K562 (cell line): ENCODE measurements at regions not wholly inside any gene's neighbourhood (a gene's known extent, or its start where the extent isn't known, plus 50 kb on each side); places are given as distances from the start of the nearest gene placed in this dataset.

Experiments
- ATAC-seq: fragments of 200-7000 bp; cut with Tn5 transposase; 3 replicates; pipeline ENCODE4 v1.9.1; 2020; ENCODE audit warnings: moderate library complexity
- BruUV-seq: library from RNA; stranded (reverse); fragments of 400-500 nt; replicated peaks from 2 replicates; lab custom pipeline; 2021; lab: Mats Ljungman, UMichigan
- CTCF ChIA-PET: fragments of 300-600 bp; formaldehyde crosslinking; extraction: SDS; loops from one replicate; lab custom pipeline; 2021; ENCODE audit warnings: low intra/inter-chr PET ratio; lab: Yijun Ruan, JAX
- POLR2A ChIA-PET: fragments of 300-600, 350-650 bp; sonication (Branson Sonifier 250); formaldehyde crosslinking; extraction: SDS; loops from one replicate; lab custom pipeline; 2021; ENCODE audit warnings: antibody characterized with exemption, inconsistent platforms; lab: Yijun Ruan, JAX
- DNase-seq, 4 experiments: peaks; one replicate each; pipeline versions ENCODE4 v3.0.0 to v3.0.0-alpha.2; 2011 to 2018; ENCODE audit warnings: low spot score in 3 of 4, mixed read lengths in 3 of 4; ENCODE audit errors: extremely low read depth in 1 of 4
- FAIRE-seq: peaks from 2 replicates; lab custom pipeline; 2011; peaks lifted over from hg19 to GRCh38; lab: Jason Lieb, UNC
- H2AFZ ChIP-seq: 2 replicates; pipeline ENCODE4 v1.6.0; 2011; ENCODE audit warnings: low read depth, low read length, control low read depth, inconsistent platforms
- H3K27ac ChIP-seq: fragments of 200-600 bp; 3 replicates; pipeline ENCODE4 v1.8.0; 2011; ENCODE audit warnings: low read depth, mild to moderate bottlenecking, control low read depth, inconsistent platforms, low read length, moderate library complexity, mixed read lengths; ENCODE audit errors: extremely low read depth
- H3K27me3 ChIP-seq, 2 experiments: fragments of 300-600 bp in 1 of 2; 2 replicates in 1 of 2; 3 replicates in 1 of 2; pipeline versions ENCODE4 v1.6.0 to v1.8.0; 2011; ENCODE audit warnings: inconsistent platforms in 2 of 2, low read length in 2 of 2, mild to moderate bottlenecking in 1 of 2, mixed read lengths in 1 of 2, moderate library complexity in 1 of 2; ENCODE audit not compliant: control insufficient read depth in 2 of 2, insufficient read depth in 2 of 2
- H3K36me3 ChIP-seq: fragments of 300-600 bp; 3 replicates; pipeline ENCODE4 v1.8.0; 2011; ENCODE audit warnings: mild to moderate bottlenecking, low read length, inconsistent platforms; ENCODE audit not compliant: control insufficient read depth, insufficient read depth
- H3K4me1 ChIP-seq, 2 experiments: fragments of 200-600 bp in 1 of 2; replicated peaks in 1 of 2; 2 replicates in 1 of 2; 3 replicates in 1 of 2; pipeline versions ENCODE4 v1.5.1 to v1.8.0; 2011; ENCODE audit warnings: inconsistent platforms in 2 of 2, low read length in 2 of 2, mild to moderate bottlenecking in 1 of 2, mixed read lengths in 1 of 2, moderate library complexity in 1 of 2; ENCODE audit not compliant: control insufficient read depth in 2 of 2, insufficient read depth in 2 of 2
- H3K4me2 ChIP-seq: 2 replicates; pipeline ENCODE4 v1.6.1; 2011; ENCODE audit warnings: low read length, control low read depth, inconsistent platforms, mixed read lengths; ENCODE audit not compliant: insufficient read depth
- H3K4me3 ChIP-seq: fragments of 200-600 bp; sonication (generic), shearing (Covaris generic); 2 replicates; pipeline ENCODE4 v1.5.1; 2016; ENCODE audit warnings: control low read depth, inconsistent platforms
- H3K79me2 ChIP-seq: fragments of 200-600 bp; 3 replicates; pipeline ENCODE4 v1.8.0; 2011; ENCODE audit warnings: low read length, inconsistent platforms; ENCODE audit not compliant: control insufficient read depth, insufficient read depth
- H3K9ac ChIP-seq, 2 experiments: 2 replicates each; pipeline versions ENCODE4 v1.6.0 to v1.6.1; 2011; ENCODE audit warnings: low read depth in 2 of 2, low read length in 2 of 2, control low read depth in 1 of 2, inconsistent platforms in 1 of 2, mild to moderate bottlenecking in 1 of 2, mixed read lengths in 1 of 2; ENCODE audit not compliant: insufficient read depth in 1 of 2
- H3K9me1 ChIP-seq: one replicate; pipeline ENCODE4 v1.6.0; 2011; ENCODE audit warnings: inconsistent platforms, mild to moderate bottlenecking, low read length, moderate library complexity; ENCODE audit not compliant: control insufficient read depth, insufficient read depth
- H3K9me3 ChIP-seq: replicated peaks from 2 replicates; pipeline ENCODE4 v1.5.1; 2011; ENCODE audit warnings: low read depth, low read length, inconsistent platforms; ENCODE audit not compliant: control insufficient read depth, insufficient read depth
- H4K20me1 ChIP-seq: replicated peaks from 2 replicates; pipeline ENCODE4 v1.6.1; 2011; ENCODE audit warnings: low read length, inconsistent platforms, mixed read lengths; ENCODE audit not compliant: control insufficient read depth, insufficient read depth
- CC2D1A ChIP-seq: fragments of 450-650 bp; IDR thresholded peaks from 2 replicates; pipeline ENCODE4 v1.6.1; 2017; ENCODE audit warnings: mild to moderate bottlenecking
- CEBPB ChIP-seq: fragments of 450-650 bp; IDR thresholded peaks from 2 replicates; pipeline ENCODE4 v1.6.1; 2016; ENCODE audit warnings: missing genetic modification characterization, missing compliant biosample characterization
- CEBPG ChIP-seq, 3 experiments: fragments of 200-800 bp in 1 of 3; sonication (Bioruptor generic) in 1 of 3; sonication (generic) in 1 of 3; formaldehyde crosslinking in 1 of 3; IDR thresholded peaks in 2 of 3; conservative IDR thresholded peaks in 1 of 3; 2 replicates each; pipeline versions ENCODE4 v1.6.1 to v1.8.0; 2016 to 2022; ENCODE audit warnings: missing compliant biosample characterization in 2 of 3, missing genetic modification characterization in 2 of 3, mild to moderate bottlenecking in 1 of 3, missing genetic modification reagents in 1 of 3
- GABPB2 ChIP-seq: fragments of 250-450 bp; sonication (Bioruptor Pico); conservative IDR thresholded peaks from 2 replicates; pipeline ENCODE4 v1.5.1; 2021; ENCODE audit warnings: mild to moderate bottlenecking
- KLF16 ChIP-seq: IDR thresholded peaks from 2 replicates; pipeline ENCODE4 v1.6.1; 2016; ENCODE audit warnings: antibody characterized with exemption
- NCOA1 ChIP-seq: fragments of 450-650 bp; IDR thresholded peaks from 2 replicates; pipeline ENCODE4 v1.6.1; 2016; ENCODE audit warnings: low read depth
- PTBP1 ChIP-seq: fragments of 200-400 bp; formaldehyde crosslinking; IDR thresholded peaks from 2 replicates; pipeline ENCODE4 v1.6.1; 2017; ENCODE audit warnings: low read depth, low read length
- TAF9B ChIP-seq: fragments of 450-650 bp; IDR thresholded peaks from 2 replicates; pipeline ENCODE4 v1.6.1; 2018; ENCODE audit warnings: mild to moderate bottlenecking; ENCODE audit not compliant: partially characterized antibody
- TCF7 ChIP-seq: sonication (generic); IDR thresholded peaks from 2 replicates; pipeline ENCODE4 v1.6.1; 2016; ENCODE audit warnings: antibody characterized with exemption, borderline replicate concordance
- ZNF551 ChIP-seq: fragments of 250-450 bp; sonication (Bioruptor Pico); IDR thresholded peaks from 2 replicates; pipeline ENCODE4 v1.5.0; 2021; ENCODE audit warnings: mild to moderate bottlenecking, moderate library complexity
- ZNF586 ChIP-seq: fragments of 450-650 bp; formaldehyde crosslinking; conservative IDR thresholded peaks from 2 replicates; pipeline ENCODE4 v1.4.0; 2020; ENCODE audit warnings: mild to moderate bottlenecking, moderate library complexity
- WGBS: fragments of 100-300 bp; shearing (Covaris generic); methylation state at CpG from one replicate; pipeline ENCODE4 v1.1.6; 2016; ENCODE audit warnings: low coverage, mixed read lengths; ENCODE audit not compliant: insufficient coverage; ENCODE audit errors: missing lambda C conversion rate; 5-methylcytosine and 5-hydroxymethylcytosine counted together
- in situ Hi-C: fragments of 300-500 bp; cut with MboI; formaldehyde crosslinking; loops from 4 replicates; pipeline ENCODE4 v1.15.0; 2018; ENCODE audit warnings: inconsistent platforms, mixed read lengths
- intact Hi-C: fragments of 100-400 bp; cut with micrococcal nuclease; formaldehyde crosslinking; loops from 2 replicates; pipeline ENCODE4 v1.14.2; 2022
- TF ChIP-seq, protein P1 (sequence below): sonication (generic); formaldehyde crosslinking; IDR thresholded peaks from 2 replicates; pipeline ENCODE4 v1.8.0; 2022; ENCODE audit warnings: missing genetic modification reagents, mild to moderate bottlenecking, moderate library complexity, borderline replicate concordance
- TF ChIP-seq, protein P2 (sequence below), 3 experiments: IDR thresholded peaks in 2 of 3; conservative IDR thresholded peaks in 1 of 3; 2 replicates each; pipeline ENCODE4 v1.5.1; 2011 to 2012; ENCODE audit warnings: low read length in 3 of 3, mild to moderate bottlenecking in 3 of 3, control low read depth in 2 of 3, improper control_type of control experiment in 1 of 3, inconsistent platforms in 1 of 3, low read depth in 1 of 3, mixed read lengths in 1 of 3, moderate library complexity in 1 of 3; ENCODE audit not compliant: insufficient read depth in 2 of 3

DNA sequence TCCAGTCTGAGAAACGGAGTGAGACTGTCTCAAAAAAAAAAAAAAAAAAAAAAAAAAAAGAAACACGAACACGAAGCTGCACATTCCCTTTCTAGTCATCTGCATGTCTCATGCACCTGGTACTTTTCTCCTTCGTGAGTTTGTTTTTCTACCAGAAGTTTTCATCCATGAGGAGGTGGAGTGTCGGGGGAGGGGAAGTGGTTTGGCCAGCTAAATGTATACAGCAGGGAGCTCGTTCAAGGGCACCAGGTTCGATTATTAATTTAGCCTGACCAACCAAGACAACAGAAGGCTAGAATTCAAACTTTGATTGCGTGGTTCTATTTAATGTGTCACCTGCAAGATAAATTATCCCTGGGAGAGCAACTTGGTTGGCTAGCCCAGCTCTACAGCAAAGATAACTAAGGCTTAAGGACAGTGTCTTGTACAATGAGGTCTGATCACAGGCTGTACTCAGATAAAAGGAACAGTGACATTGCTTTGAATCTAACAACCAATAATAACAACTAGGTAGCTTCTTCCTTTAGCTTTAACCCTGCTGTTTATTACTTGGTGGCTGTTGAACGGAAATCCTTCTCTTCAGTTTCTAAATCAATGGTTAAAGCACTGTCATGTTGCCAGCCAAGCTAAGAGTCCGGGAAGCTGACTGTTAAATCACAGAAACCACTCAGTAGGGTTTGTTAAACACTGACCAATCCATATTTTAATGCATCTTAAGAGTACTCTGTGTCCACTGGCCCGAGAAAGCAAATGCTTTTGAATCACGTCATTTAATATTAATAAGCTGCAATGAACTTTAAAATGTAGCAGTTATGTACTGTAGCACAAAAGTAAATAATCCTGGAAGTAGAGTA, 98.4 kb upstream of the STARD13 start:
- H3K9me1 ChIP-seq, result no peaks in the 10 kb centered on the region
- H3K9ac ChIP-seq, result no peak overlapping the region
- H3K79me2 ChIP-seq, result no peaks in the 10 kb centered on the region
- H2AFZ ChIP-seq, result no peak overlapping the region
- ATAC-seq (no peak), DNase-seq (no peak), FAIRE-seq (no peak)
- no peak overlapping the region for H3K4me3 ChIP-seq
- H3K4me2 ChIP-seq, result no peak overlapping the region
- BruUV-seq, result no TSS peak
- intact Hi-C loops (no loop called here), in situ Hi-C loops (no loop called here)
- no peaks in the 10 kb centered on the region for H3K9me3 ChIP-seq
- no peaks in the 10 kb centered on the region; a peak in 1 of 5 replicates for H3K27me3 ChIP-seq
- 0% methylated on average over 9 of the region's 12 CpGs for WGBS
- ChIA-PET POLR2A (interaction anchor here (0.7 kb wide), 1 partner anchor 166 kb away, joined by 3 read pairs; no protein-coding TSS in a partner anchor), CTCF (no interaction called here)
- no peak overlapping the region for H3K27ac ChIP-seq
- no peaks in the 10 kb centered on the region for H4K20me1 ChIP-seq
- no peaks in the 10 kb centered on the region for H3K4me1 ChIP-seq
- no peaks in the 10 kb centered on the region for H3K36me3 ChIP-seq
- no peak for TF ChIP-seq GABPB2
- no peak for TF ChIP-seq CEBPG (CRISPR knock-in tag; IDR thresholded peaks at IDR 0.05)
- TF ChIP-seq CEBPG (tag; conservative IDR thresholded peaks at IDR 0.05 in 1 of 2, IDR thresholded peaks at IDR 0.05 in 1 of 2), result no peak
- TF ChIP-seq CEBPB, result no peak
- TF ChIP-seq ZNF586 (CRISPR knock-in tag), result no peak
- TF ChIP-seq, protein P1, sequence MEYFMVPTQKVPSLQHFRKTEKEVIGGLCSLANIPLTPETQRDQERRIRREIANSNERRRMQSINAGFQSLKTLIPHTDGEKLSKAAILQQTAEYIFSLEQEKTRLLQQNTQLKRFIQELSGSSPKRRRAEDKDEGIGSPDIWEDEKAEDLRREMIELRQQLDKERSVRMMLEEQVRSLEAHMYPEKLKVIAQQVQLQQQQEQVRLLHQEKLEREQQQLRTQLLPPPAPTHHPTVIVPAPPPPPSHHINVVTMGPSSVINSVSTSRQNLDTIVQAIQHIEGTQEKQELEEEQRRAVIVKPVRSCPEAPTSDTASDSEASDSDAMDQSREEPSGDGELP (CRISPR knock-in tag), result no peak
- TF ChIP-seq, protein P2, sequence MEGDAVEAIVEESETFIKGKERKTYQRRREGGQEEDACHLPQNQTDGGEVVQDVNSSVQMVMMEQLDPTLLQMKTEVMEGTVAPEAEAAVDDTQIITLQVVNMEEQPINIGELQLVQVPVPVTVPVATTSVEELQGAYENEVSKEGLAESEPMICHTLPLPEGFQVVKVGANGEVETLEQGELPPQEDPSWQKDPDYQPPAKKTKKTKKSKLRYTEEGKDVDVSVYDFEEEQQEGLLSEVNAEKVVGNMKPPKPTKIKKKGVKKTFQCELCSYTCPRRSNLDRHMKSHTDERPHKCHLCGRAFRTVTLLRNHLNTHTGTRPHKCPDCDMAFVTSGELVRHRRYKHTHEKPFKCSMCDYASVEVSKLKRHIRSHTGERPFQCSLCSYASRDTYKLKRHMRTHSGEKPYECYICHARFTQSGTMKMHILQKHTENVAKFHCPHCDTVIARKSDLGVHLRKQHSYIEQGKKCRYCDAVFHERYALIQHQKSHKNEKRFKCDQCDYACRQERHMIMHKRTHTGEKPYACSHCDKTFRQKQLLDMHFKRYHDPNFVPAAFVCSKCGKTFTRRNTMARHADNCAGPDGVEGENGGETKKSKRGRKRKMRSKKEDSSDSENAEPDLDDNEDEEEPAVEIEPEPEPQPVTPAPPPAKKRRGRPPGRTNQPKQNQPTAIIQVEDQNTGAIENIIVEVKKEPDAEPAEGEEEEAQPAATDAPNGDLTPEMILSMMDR (IDR thresholded peaks at IDR 0.05 in 2 of 3, conservative IDR thresholded peaks at IDR 0.05 in 1 of 3; ENCODE audit: insufficient read depth in 2 of 3, low read depth in 1 of 3, low read length in 3 of 3), result no peak
- TF ChIP-seq KLF16, result no peak
- TF ChIP-seq PTBP1, result no peak
- TF ChIP-seq NCOA1, result no peak
- no peak for TF ChIP-seq CC2D1A
- no peak for TF ChIP-seq TAF9B
- TF ChIP-seq TCF7, result no peak
- no peak for TF ChIP-seq ZNF551 (CRISPR knock-in tag)
